Epithelial cell of esophagus (primary cell): ENCODE measurements at regions not wholly inside any gene's neighbourhood (a gene's known extent, or its start where the extent isn't known, plus 50 kb on each side); places are given as distances from the start of the nearest gene placed in this dataset.

Source experiments
- DNase-seq: peaks from one replicate; pipeline ENCODE4 v3.0.0; 2010; ENCODE audit warnings: low read depth
- H3K4me3 ChIP-seq: 2 replicates; pipeline ENCODE4 v1.5.1; 2011; ENCODE audit warnings: mild to moderate bottlenecking, low read length, control low read depth
- CTCF ChIP-seq: IDR thresholded peaks from 2 replicates; pipeline ENCODE4 v1.5.1; 2011; ENCODE audit warnings: low read depth, mild to moderate bottlenecking, low read length, control low read depth, inconsistent platforms; ENCODE audit not compliant: insufficient read depth; ENCODE audit errors: missing control alignments

GRCh38 chr1:218967254-218967653, 206.4 kb upstream of the LYPLAL1 start:
- no peak for DNase-seq
- no peak for TF ChIP-seq CTCF

GRCh38 chr1:218967836-218968235, 205.8 kb upstream of the LYPLAL1 start:
- peak; percentile 30 for DNase-seq
- H3K4me3 ChIP-seq = no peak overlapping the region
- no peak for TF ChIP-seq CTCF

More at GRCh38 chr1:218967254-218967653, 206.4 kb upstream of the LYPLAL1 start:
- H3K4me3 ChIP-seq = no peak overlapping the region

- no peak for TF ChIP-seq CTCF
- no peak for DNase-seq
Measured at GRCh38 chr1:218969006-218969405, 204.7 kb upstream of the LYPLAL1 start.

GRCh38 chr1:218970397-218970990, 203.2 kb upstream of the LYPLAL1 start:
- H3K4me3 ChIP-seq = no peak overlapping the region
- DNase-seq = no peak
- no peak for TF ChIP-seq CTCF

More at GRCh38 chr1:218969006-218969405, 204.7 kb upstream of the LYPLAL1 start:
- H3K4me3 ChIP-seq = no peak overlapping the region

- no peak overlapping the region for H3K4me3 ChIP-seq
- no peak for DNase-seq
- TF ChIP-seq CTCF = no peak
Measured at GRCh38 chr1:218971156-218971555, 202.5 kb upstream of the LYPLAL1 start.

GRCh38 chr1:218980881-218981280, 192.8 kb upstream of the LYPLAL1 start:
- DNase-seq = no peak
- H3K4me3 ChIP-seq = no peak overlapping the region

More at GRCh38 chr1:218980881-218981280, 192.8 kb upstream of the LYPLAL1 start:
- no peak for TF ChIP-seq CTCF
